ENCODE measurements at regions not wholly inside any gene's neighbourhood (a gene's known extent, or its start where the extent isn't known, plus 50 kb on each side); places are given as distances from the start of the nearest gene placed in this dataset.

GRCh38 chr6:4645713-4646360 is 130.4 kb upstream of the CDYL start:
- DNase-seq (ENCODE audit: insufficient read length, low spot score) (no peak), FAIRE-seq (no peak)
- TF ChIP-seq POLR2A (IDR thresholded peaks at IDR 0.05; ENCODE audit: low read depth, low read length): no peak
- no peak for TF ChIP-seq POU2F2 (IDR thresholded peaks at IDR 0.05; ENCODE audit: low read depth, low read length)
- TF ChIP-seq TAF1 (IDR thresholded peaks at IDR 0.05; ENCODE audit: low read depth, low read length): no peak
- TF ChIP-seq SPI1 (IDR thresholded peaks at IDR 0.05; ENCODE audit: low read depth, low read length): no peak
- no peak for TF ChIP-seq PAX5 (IDR thresholded peaks at IDR 0.05; ENCODE audit: insufficient read depth, low read length, severe bottlenecking)
- no peak for TF ChIP-seq POLR2AphosphoS5 (IDR thresholded peaks at IDR 0.05; ENCODE audit: low read depth, low read length)

GRCh38 chr6:4644996-4645395 is 131.2 kb upstream of the CDYL start:
- DNase-seq (ENCODE audit: insufficient read length, low spot score) (no peak), FAIRE-seq (no peak)
- no peak for TF ChIP-seq PAX5 (IDR thresholded peaks at IDR 0.05; ENCODE audit: insufficient read depth, low read length, severe bottlenecking)
- TF ChIP-seq POU2F2 (IDR thresholded peaks at IDR 0.05; ENCODE audit: low read depth, low read length): no peak
- TF ChIP-seq POLR2A (IDR thresholded peaks at IDR 0.05; ENCODE audit: low read depth, low read length): no peak
- TF ChIP-seq POLR2AphosphoS5 (IDR thresholded peaks at IDR 0.05; ENCODE audit: low read depth, low read length): no peak
- TF ChIP-seq SPI1 (IDR thresholded peaks at IDR 0.05; ENCODE audit: low read depth, low read length): no peak
- no peak for TF ChIP-seq TAF1 (IDR thresholded peaks at IDR 0.05; ENCODE audit: low read depth, low read length)

GRCh38 chr6:4641461-4641860 is 134.7 kb upstream of the CDYL start:
- TF ChIP-seq POLR2AphosphoS5 (IDR thresholded peaks at IDR 0.05; ENCODE audit: low read depth, low read length): no peak
- TF ChIP-seq POU2F2 (IDR thresholded peaks at IDR 0.05; ENCODE audit: low read depth, low read length): no peak
- no peak for TF ChIP-seq POLR2A (IDR thresholded peaks at IDR 0.05; ENCODE audit: low read depth, low read length)
- DNase-seq (ENCODE audit: insufficient read length, low spot score) (no peak), FAIRE-seq (no peak)

GRCh38 chr6:4640139-4640538 is 136.1 kb upstream of the CDYL start:
- no peak for TF ChIP-seq SPI1 (IDR thresholded peaks at IDR 0.05; ENCODE audit: low read depth, low read length)
- no peak for TF ChIP-seq POLR2A (IDR thresholded peaks at IDR 0.05; ENCODE audit: low read depth, low read length)
- no peak for TF ChIP-seq POLR2AphosphoS5 (IDR thresholded peaks at IDR 0.05; ENCODE audit: low read depth, low read length)
- no peak for TF ChIP-seq PAX5 (IDR thresholded peaks at IDR 0.05; ENCODE audit: insufficient read depth, low read length, severe bottlenecking)
- TF ChIP-seq POU2F2 (IDR thresholded peaks at IDR 0.05; ENCODE audit: low read depth, low read length): no peak
- no peak for TF ChIP-seq TAF1 (IDR thresholded peaks at IDR 0.05; ENCODE audit: low read depth, low read length)

GRCh38 chr6:4638641-4639040 is 137.6 kb upstream of the CDYL start:
- FAIRE-seq: no peak
- DNase-seq (ENCODE audit: insufficient read length, low spot score): no peak
- TF ChIP-seq TAF1 (IDR thresholded peaks at IDR 0.05; ENCODE audit: low read depth, low read length) (no peak), SPI1 (IDR thresholded peaks at IDR 0.05; ENCODE audit: low read depth, low read length) (no peak), POLR2AphosphoS5 (IDR thresholded peaks at IDR 0.05; ENCODE audit: low read depth, low read length) (no peak), POLR2A (IDR thresholded peaks at IDR 0.05; ENCODE audit: low read depth, low read length) (no peak), POU2F2 (IDR thresholded peaks at IDR 0.05; ENCODE audit: low read depth, low read length) (no peak), PAX5 (IDR thresholded peaks at IDR 0.05; ENCODE audit: insufficient read depth, low read length, severe bottlenecking) (no peak)

More at GRCh38 chr6:4640139-4640538, 136.1 kb upstream of the CDYL start:
- no peak for DNase-seq (ENCODE audit: insufficient read length, low spot score)
- no peak for FAIRE-seq

GRCh38 chr6:4637691-4638433 is 138.3 kb upstream of the CDYL start:
- FAIRE-seq (no peak), DNase-seq (ENCODE audit: insufficient read length, low spot score) (no peak)
- TF ChIP-seq PAX5 (IDR thresholded peaks at IDR 0.05; ENCODE audit: insufficient read depth, low read length, severe bottlenecking): no peak

- TF ChIP-seq POLR2A (IDR thresholded peaks at IDR 0.05; ENCODE audit: low read depth, low read length) (no peak), POLR2AphosphoS5 (IDR thresholded peaks at IDR 0.05; ENCODE audit: low read depth, low read length) (no peak), POU2F2 (IDR thresholded peaks at IDR 0.05; ENCODE audit: low read depth, low read length) (no peak), PAX5 (IDR thresholded peaks at IDR 0.05; ENCODE audit: insufficient read depth, low read length, severe bottlenecking) (no peak), TAF1 (IDR thresholded peaks at IDR 0.05; ENCODE audit: low read depth, low read length) (no peak), SPI1 (IDR thresholded peaks at IDR 0.05; ENCODE audit: low read depth, low read length) (no peak)
- FAIRE-seq: no peak
- DNase-seq (ENCODE audit: insufficient read length, low spot score): no peak
Observed at GRCh38 chr6:4636881-4637224, 139.4 kb upstream of the CDYL start.

- FAIRE-seq (no peak), DNase-seq (ENCODE audit: insufficient read length, low spot score) (no peak)
- TF ChIP-seq POLR2AphosphoS5 (IDR thresholded peaks at IDR 0.05; ENCODE audit: low read depth, low read length) (no peak), SPI1 (IDR thresholded peaks at IDR 0.05; ENCODE audit: low read depth, low read length) (no peak), TAF1 (IDR thresholded peaks at IDR 0.05; ENCODE audit: low read depth, low read length) (no peak), POU2F2 (IDR thresholded peaks at IDR 0.05; ENCODE audit: low read depth, low read length) (no peak), PAX5 (IDR thresholded peaks at IDR 0.05; ENCODE audit: insufficient read depth, low read length, severe bottlenecking) (no peak), POLR2A (IDR thresholded peaks at IDR 0.05; ENCODE audit: low read depth, low read length) (no peak)
Observed at GRCh38 chr6:4636191-4636880, 139.9 kb upstream of the CDYL start.

- no peak for FAIRE-seq
- DNase-seq (ENCODE audit: insufficient read length, low spot score): no peak
- TF ChIP-seq POU2F2 (IDR thresholded peaks at IDR 0.05; ENCODE audit: low read depth, low read length) (no peak), TAF1 (IDR thresholded peaks at IDR 0.05; ENCODE audit: low read depth, low read length) (no peak), SPI1 (IDR thresholded peaks at IDR 0.05; ENCODE audit: low read depth, low read length) (no peak), POLR2A (IDR thresholded peaks at IDR 0.05; ENCODE audit: low read depth, low read length) (no peak), POLR2AphosphoS5 (IDR thresholded peaks at IDR 0.05; ENCODE audit: low read depth, low read length) (no peak), PAX5 (IDR thresholded peaks at IDR 0.05; ENCODE audit: insufficient read depth, low read length, severe bottlenecking) (no peak)
Observed at GRCh38 chr6:4635666-4636065, 140.5 kb upstream of the CDYL start.

All from GM12891 (cell line).